ENCODE measurements at regions not wholly inside any gene's neighbourhood (a gene's known extent, or its start where the extent isn't known, plus 50 kb on each side); places are given as distances from the start of the nearest gene placed in this dataset.

GRCh38 chr1:213560226-213560625 is 427.5 kb upstream of the PROX1 start:
- TF ChIP-seq FOXP2 (optimal IDR thresholded peaks at IDR 0.05; ENCODE audit: borderline replicate concordance, extremely low read depth, extremely low read length, insufficient read depth), result no peak
- no peak for TF ChIP-seq POLR2AphosphoS5 (IDR thresholded peaks at IDR 0.05; ENCODE audit: low read depth, low read length)
- TF ChIP-seq REST (IDR thresholded peaks at IDR 0.05; ENCODE audit: insufficient read depth in 1 of 2, low read depth in 2 of 2, low read length in 2 of 2), result no peak
